Globus pallidus (tissue), 1 donor: ENCODE measurements at regions not wholly inside any gene's neighbourhood (a gene's known extent, or its start where the extent isn't known, plus 50 kb on each side); places are given as distances from the start of the nearest gene placed in this dataset.

Experiments used
- DNase-seq: peaks from one replicate; pipeline ENCODE4 v3.0.0-alpha.2; 2015; ENCODE audit warnings: low spot score

DNA sequence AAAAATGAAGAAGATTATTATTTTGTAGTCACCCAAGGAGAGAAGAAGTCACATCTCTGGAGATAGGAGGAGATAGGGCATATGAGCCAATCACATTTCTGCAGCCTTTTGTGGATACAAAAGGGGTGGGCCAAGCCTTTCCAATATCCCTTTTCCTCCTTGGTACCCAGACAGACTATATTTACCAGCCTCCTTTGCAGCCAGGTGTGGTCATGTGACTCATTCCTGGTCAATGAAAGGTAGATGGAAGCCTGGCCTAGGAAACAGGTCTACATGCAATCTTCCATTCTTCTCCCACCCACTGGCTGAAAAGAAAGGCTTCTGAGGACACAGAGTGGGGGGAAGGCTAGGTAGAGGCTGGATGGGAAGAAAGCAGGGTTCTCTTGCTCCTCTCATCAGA is 58.1 kb upstream of the ERG start:
- DNase-seq = no peak

DNA sequence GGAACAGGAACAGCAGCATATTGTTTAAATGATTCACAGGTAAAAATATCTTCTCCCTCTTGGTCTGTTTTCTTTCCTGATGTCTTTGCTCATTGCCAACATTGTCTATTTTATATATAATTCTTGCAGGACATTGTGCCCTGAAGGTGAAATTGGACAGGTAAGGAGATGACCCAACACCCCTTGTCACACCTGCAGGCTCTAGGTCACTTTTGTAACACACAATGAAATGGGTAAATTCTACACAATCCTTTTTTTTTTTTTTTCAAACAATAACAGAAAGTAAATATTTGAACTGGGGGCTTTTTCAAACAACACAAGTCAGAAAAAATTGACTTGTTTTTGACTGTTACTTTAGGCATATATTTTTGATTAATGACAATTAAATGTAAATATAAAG is 62.9 kb upstream of the ERG start:
- no peak for DNase-seq

DNA sequence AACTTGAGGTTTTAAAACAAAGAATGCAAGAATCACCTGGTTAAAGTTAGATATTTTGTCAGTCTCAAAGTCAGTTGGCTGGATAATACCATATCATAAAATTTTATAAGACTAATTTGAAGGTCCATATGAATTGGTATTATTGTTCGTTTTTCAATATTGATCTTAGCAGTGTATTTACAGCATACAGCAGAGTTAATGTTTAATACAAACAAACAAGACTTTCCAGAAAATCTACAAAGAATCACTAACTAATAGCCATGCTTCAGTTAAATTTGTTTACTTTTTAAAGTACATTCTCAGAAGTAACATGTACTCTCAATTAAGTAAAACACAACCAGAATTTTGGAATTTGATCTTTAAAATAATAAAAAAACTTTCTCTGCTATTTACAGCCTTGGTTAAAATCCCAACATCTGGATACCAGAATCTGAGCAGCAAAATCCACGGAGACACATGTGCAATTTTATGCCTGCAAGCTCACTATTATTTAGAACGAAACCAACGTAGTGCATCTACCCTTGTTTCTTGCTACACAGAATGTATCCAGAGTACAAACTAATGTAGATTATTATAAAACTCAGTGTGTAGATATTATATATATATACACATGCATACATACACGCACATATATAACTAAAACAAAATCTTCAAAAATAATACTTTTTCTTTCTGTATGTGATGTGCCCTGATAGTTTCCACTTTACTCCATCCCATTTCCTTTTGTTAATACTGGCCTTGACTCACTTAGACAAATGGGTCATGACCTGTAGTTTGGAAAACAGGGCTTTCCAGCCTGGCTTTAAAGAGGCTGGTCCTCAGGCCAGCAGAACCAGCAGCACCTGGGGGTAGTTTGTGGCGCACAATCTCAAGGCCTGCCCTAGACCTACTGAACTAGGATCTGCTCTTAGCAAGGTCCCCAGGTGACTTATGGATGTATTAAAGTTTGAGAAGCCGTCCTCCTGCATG is 63.6 kb upstream of the ERG start:
- no peak for DNase-seq

DNA sequence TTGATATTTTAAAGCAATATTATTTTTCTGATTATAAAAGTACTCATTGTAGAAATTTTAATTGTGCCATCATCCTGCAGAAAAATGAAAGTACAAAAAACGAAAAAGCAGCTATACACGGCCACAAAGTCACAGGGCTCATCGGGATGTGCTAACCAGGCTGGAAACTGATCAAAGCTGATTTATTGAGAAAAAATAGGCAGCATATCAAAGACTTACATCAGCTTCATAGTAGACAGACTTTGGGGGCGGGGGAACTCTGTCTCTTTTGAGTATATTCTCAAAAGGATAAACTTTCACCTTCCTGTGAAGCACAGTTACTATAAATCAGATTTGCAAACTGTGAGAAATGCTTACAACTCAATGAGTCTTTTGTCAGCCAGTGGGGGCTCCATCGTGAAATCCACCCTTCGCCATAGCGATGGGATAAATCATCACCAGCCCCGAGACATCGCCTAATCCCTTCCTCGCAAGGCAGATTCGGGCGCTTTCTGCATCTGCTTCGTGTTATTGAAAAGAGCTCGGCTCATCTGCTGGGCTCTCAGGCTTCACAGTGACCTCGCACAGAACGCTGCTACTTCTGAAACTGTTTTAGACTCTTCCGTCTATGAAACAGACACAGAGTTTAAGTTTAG is 69.2 kb upstream of the ERG start:
- no peak for DNase-seq

DNA sequence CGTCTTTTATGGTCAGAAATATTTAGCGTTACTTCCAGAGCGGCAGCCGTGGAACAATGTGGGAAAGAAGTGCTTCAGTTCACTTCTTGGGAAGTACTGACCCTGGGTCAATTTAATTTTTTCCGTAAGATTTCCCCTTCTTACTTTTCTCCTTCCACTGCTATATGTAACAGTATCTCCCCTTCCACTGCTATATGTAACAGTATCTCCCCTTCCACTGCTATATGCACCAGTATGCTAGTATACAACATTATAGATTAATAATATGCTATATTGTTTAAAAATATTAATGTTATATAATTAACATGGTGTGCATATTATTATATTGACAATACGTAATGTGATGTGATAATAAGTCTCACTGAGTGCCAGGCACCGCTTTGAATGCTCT is 69.7 kb upstream of the ERG start:
- no peak for DNase-seq

DNA sequence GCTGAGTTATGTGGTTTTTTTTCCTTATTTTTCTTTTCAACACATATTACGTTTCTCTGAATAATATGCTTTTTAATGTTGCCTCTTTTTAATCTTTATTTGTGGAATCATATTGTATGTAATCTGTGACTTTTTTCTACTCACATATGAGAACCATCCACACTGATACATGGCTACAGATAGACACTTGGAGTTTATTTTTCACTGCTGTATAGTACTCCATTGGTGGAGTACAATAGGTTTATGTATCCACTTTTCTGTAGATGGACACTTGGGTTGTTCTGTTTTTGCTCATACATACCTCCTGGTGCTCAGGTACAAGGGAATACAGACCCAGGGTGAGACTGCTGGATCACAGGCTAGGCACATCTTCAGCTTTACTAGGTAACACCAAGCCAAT is 71.5 kb upstream of the ERG start:
- DNase-seq = no peak

DNA sequence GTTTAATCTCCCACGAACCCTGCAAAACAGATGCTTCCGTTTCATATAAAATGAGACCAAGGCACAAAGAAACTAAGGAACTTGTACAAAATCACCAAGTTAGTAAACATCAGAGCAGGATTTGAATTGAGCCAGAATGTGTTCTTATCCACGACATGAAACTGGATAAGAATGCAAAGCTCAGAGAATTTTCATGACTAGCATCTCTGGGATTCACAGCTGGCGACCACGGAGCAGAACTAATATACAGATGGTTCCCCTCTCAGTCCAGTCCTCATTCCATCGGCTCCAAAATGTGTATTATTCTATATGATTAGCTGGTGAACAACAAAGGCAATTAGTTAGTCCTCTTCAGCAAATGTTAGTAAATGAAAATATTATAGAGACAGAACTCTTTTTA is 72.3 kb upstream of the ERG start:
- DNase-seq = no peak

DNA sequence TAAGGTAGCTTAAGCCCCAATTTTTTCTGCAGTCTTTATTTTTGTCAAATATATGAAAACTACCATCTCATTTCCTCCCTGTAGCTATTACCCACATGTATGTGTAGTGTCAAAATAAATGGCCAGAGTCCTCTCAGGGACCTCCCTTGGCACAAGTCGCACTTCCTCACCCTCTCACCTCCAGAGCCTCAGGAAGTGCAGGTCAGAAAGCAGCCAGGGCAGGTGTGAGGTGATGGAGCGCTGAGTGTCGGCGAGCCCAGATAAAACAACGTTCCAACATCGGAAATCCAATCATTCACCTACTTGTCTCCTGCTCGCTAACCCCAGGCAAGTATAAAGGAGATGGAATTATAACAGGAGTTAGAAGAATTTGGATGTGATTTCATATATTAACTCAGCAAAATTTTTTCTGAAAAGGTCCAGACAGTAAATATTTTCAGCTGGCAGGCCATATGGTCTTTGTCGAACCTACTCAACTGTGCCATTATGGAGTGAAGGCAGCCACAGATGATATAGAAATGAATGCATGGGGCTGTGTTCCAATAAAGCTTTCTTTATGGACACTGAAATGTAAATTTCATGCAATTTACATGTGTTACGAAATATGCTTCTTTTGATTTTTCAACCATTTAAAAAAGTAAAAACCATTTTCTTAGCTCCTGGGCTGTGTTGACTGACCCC is 76.8 kb upstream of the ERG start:
- DNase-seq = no peak

DNA sequence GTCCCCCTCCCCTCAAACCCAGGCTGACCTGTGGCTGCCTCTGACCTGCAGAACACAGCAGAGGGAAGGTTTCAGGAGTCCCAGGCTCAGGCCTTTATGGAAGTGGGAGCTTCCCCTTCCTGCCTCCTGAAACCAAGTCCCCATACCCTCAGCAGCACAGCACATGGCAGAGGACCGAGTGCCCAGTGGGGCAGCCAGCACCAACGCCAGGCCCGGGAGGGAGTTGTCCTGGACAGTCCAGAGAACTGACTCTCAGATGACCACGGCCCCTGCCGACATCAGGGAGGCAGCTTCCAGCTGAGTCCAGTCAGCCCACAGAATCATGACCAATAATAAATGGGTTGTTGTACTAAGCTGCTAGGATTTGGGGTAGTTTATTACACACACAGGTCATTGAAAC is 79.6 kb upstream of the ERG start:
- no peak for DNase-seq

DNA sequence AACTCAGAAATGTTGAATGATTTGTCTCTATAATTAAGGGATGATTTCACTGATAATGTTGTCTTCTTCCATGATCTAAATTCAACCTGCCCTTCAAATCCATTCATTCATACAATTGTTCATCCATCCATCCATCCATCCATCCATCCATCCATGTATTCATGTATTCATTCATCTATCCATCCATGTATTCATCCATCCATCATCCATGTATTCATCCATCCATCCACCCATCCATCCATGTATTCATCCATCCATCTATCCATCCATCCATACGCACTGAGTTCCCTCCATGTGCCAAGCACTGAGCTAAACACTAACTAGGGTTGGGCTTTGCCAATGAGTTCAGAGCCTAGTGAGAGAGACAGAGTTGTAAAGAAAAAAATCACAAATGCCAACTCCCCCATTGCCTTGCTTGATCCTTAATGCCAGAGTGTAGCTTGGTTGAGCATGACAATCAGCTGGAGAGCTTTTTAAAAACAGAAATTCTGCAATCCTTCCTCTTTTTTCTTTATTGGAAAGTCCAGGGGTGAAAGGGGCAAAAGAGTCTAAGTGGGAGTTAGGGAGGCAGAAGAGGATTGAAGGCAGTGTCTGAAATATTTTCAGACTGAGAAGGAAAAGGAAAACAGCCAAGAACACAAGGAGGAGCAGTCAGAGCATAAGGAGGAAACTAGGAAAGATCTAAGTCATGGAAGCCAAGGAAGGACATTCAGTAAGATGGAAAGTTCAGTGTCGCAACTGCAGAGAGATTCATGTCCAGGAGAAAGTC is 92.4 kb upstream of the ERG start:
- no peak for DNase-seq

DNA sequence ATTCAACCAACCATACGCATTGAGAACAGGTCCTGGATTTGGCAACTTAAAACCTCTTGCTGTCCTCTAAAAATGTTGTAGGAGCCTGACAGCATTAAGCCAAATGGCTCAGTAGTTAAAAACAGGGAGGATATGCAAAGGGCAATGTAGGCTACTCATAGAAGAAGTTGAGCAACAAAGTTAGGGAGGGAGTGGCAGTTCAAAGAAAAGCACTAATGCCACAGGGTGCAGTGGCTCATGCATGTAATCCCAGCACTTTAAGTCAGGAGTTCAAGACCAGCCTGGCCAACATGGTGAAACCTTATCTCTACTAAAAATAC is 92.9 kb upstream of the ERG start:
- no peak for DNase-seq

DNA sequence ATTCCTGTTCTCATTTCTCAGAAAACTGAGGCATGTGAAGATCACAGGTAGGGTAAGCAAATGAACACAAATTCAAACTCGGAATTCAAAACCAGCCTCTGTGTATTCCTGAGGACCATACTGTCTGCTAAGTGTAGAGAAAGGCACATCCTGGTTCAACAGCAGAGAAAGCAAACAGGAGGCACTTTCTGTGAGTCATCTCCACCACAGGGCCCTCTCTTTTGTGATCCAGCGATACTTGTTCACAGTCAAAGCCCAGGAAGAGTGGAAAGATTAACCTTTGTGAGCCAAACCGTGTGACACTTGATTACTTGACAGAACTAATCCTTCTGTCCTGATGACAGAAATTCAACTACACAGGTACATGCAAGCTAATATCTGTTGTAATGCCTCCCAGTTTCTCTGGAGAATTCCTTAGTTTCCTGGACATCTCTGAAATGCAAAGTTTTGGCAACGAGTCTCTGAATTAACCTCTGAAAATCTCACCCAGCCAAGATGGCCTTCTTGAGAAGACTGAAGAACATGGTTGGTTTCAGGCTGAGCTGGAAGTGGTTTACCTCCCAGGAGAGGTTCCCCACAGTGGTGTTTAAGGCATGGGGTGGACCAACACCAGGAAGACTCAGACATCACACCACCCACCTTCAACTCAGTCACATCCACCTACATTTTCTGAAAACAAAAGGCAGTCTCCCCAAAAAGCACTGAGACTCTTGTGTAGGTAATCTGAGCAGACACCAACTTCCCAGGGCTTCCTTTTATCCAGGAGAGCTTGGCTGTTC is 98.2 kb upstream of the ERG start:
- no peak for DNase-seq

DNA sequence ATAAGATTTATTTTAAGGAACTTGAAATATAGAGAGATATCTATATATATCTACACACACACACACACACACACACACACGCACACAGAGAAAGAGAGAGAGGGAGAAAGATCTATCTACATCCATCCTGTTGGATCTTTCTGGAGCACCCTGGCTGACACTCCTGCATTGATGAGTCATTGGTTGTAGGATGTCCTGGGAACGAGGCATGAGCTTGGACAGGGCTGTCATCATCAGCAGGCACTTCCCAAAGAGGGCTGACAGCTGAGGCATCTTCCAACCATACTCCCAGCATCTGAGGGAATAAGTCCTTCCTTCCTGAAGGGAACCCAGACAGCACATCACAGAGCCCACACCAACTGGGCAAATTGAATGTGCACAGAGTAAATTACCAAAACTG is 99.1 kb upstream of the ERG start:
- DNase-seq = no peak

DNA sequence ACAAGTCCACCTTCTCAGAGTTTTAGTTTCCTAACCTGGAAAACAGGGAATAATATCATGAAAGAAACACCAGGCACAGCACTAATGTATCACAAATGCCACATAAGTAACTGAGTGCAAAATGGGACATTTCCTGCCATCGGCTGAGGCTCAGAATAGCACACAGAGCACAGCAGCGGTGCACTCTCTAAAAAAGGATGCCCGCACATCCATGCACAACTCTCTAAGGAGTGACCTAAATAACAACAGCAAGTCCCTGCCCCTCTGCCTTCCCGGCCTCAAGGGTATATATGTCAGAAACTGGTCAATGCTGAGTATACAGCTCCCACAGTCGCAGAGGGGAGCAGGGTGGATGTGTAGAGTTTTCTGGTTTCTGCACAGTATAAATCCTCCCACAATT is 100.1 kb upstream of the ERG start:
- DNase-seq = no peak

DNA sequence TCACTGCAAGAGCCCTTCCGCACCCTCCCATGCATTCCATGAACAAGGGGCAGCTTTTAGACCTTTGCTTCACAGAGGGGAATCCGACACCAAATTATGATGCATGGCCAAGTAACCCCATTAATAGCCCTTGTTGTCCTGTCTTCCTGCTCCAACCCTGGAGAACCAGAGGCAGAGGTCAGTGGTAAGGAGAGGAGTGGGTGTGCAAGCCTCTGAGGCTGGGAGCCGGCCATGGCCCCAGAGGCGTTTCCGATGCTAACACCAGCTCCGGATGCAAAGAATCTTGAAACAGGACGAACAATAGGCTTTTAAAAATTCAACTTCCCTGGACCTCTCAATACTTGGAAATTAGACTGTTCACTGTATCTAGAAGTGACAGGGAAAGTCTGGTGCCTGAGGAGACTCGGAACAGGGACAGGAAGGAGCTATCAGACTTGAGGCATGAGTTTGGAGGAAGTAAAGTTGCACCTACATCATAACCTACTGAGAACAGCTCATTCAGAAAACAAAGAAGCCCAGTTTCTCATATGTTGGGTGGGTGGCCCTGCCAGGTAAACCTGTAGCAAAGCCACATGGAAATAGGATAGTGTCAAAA is 101.2 kb upstream of the ERG start:
- DNase-seq = no peak

DNA sequence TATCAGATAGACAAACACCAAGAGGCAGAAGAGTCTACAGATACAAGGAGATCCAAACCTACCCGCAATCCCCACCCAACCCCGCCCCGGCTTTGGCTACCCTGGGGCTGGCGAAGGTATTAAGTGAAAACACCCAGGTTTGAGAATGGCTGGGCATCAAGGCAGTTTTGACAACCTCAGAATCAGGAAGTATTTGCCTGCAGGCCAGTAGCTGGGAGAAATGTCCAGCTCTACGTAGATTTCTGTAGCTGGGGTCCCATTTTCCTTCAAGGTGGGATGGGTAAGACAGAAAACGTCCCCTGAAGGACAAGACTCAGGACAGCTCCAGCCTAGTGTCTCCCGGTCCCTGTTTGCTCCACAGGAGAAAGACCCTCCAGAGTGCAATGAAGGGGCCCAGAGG is 101.8 kb upstream of the ERG start:
- DNase-seq = no peak

DNA sequence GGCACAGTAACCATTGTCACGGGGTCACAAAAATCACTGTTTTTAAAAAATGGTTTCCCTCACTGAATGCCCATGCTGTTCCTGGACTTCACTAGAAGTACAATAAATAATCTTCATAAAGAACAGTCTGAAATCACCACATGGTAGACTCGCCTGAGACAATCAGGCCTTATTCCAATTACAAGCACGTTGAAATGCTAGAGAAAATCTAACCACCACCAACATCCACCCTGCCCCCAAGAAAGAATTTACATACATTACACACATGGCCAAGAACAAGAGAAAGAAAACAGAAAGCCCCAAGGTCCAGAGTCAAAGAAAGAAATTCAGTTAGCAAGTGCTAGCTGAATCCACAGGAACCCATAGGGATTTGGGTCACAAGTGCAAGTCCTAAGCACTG is 107.0 kb upstream of the ERG start:
- no peak for DNase-seq

DNA sequence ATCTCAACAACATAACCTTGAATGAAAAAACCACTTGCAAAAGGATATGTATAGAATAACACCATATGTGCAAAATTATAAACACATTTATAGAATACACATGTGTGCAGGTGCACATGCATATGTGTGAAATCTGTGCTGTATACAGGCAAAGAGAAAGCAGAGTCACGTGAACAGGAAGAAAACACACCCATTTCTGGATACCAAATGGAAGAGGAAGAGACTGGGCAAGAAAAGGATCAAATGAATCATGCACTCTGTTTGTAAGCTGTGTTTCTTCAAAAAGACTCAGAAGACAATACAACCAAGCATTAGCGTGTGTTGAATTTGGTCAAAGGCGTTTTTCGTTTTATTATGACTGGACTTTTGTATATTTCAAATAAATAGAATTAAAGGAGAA is 111.3 kb upstream of the ERG start:
- no peak for DNase-seq

DNA sequence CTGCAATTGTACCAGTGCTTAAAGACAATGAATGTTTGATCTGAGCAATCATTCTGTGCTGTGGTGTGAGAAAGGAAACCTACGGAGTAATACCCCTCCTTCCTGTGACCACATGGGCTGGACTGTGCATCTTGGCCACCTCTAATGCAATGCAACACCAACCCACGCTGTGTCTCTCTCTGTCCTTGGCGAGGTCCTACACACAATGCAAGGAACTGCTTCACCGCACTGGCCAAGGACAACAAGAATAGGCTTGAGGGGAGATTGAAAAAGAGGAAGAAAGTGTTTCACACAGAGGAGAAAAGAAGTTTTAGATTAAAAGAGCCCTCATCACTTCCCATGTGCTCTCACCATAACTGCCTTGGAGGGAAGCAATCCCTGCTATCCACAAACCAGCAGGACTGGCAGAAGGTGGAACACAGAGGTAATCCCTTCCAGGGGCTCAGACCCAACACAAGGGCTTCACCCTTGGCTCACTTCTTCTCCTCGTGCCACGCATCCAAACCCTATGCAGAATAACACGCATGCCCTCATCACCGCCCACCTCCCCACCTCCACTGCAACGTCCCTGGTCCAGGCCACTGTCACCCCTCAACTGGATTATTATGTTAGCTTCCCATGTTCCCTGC is 112.5 kb upstream of the ERG start:
- DNase-seq = no peak

DNA sequence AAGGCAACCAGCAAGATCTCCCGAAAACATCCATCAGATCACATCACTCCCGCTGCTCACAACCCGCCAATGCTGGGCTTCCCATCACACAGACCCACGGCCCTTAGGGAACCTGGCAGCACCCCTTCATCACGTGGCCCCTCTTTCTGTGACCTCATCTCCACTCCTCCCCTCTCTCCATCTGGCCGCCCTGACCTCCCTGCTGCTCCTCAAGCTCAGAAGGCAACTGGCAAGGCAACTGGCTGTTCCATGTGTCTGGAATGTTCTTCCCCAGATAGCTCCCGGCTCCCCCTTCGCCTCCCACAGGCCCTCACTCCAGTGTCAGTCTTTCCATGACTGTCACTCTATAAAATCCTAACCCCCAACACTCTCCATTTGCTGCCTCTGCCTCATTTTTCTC is 113.0 kb upstream of the ERG start:
- no peak for DNase-seq

DNA sequence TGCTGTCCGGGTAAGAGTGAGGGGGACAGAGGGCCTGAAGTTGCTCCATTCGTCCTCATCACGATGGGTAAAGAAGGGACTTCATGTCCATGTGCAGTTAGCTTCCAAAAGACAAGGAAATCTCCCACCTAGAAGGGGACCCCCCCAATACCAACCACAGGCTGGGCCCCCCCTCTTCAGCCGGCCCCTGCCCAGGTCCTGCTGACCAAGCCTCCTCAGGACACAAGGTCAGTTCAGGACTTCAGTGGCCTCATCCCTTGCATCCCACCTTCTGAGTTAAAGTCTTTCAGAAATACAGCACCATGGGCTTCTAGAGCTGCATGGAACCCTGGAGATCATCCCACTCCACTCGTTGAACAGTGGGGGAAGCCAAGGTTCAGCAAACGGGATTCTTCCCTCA is 115.4 kb upstream of the ERG start:
- DNase-seq = no peak
